Cardiac fibroblast (primary cell): ENCODE measurements at regions not wholly inside any gene's neighbourhood (a gene's known extent, or its start where the extent isn't known, plus 50 kb on each side); places are given as distances from the start of the nearest gene placed in this dataset.

Experiments used
- DNase-seq, 2 donors: peaks; one replicate each; pipeline versions ENCODE4 v3.0.0 to v3.0.0-alpha.2; 2010; ENCODE audit warnings: low read depth in 2 of 2
- H3K4me3 ChIP-seq, 2 donors: replicated peaks in 1 of 2; 1 replicate in 1 of 2; 2 replicates in 1 of 2; pipeline ENCODE4 v1.5.1; 2011; ENCODE audit warnings: low read depth in 2 of 2, low read length in 2 of 2, mild to moderate bottlenecking in 2 of 2, moderate library complexity in 1 of 2
- TF ChIP-seq, protein P1 (sequence below): IDR thresholded peaks from one replicate; pipeline ENCODE4 v1.5.1; 2011; ENCODE audit warnings: low read depth, mild to moderate bottlenecking, low read length, inconsistent platforms

DNA sequence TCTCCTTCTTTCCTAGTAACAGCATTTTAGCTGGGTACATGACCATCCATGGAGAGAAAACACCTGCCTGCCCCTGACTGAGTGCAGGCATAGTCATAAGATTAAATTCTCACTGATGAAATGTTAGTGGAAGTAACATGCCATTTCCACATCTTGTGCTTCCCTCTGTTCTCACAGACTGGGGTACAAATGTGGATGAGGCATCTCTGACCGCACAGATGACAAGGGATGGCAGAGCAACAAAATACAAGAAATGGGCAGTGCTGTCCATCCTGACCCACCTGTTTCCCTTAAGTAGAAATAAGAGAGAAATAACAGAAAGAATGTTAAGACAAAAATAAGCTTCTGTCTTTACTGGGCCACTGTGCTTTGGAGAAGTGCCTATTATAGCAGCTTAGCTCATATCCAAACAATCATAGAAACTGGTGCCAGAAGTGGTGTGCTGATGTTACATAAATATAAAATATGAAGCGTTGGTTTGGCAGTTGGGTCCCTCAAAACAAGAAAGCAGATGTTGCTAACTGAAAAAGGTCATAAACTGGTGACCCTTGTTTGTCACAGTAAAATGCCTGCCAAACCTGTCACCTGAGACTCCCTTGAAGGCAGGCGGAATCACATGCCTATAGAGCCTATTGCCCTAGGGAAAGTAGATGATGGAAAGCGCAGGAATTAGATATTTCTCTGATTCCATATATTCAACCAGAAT lies 72.4 kb upstream of the CCDC150 start:
- DNase-seq: peak in 1 of 2 donors; percentile 12
- no peak overlapping the region for H3K4me3 ChIP-seq
- TF ChIP-seq, protein P1, sequence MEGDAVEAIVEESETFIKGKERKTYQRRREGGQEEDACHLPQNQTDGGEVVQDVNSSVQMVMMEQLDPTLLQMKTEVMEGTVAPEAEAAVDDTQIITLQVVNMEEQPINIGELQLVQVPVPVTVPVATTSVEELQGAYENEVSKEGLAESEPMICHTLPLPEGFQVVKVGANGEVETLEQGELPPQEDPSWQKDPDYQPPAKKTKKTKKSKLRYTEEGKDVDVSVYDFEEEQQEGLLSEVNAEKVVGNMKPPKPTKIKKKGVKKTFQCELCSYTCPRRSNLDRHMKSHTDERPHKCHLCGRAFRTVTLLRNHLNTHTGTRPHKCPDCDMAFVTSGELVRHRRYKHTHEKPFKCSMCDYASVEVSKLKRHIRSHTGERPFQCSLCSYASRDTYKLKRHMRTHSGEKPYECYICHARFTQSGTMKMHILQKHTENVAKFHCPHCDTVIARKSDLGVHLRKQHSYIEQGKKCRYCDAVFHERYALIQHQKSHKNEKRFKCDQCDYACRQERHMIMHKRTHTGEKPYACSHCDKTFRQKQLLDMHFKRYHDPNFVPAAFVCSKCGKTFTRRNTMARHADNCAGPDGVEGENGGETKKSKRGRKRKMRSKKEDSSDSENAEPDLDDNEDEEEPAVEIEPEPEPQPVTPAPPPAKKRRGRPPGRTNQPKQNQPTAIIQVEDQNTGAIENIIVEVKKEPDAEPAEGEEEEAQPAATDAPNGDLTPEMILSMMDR: no peak

DNA sequence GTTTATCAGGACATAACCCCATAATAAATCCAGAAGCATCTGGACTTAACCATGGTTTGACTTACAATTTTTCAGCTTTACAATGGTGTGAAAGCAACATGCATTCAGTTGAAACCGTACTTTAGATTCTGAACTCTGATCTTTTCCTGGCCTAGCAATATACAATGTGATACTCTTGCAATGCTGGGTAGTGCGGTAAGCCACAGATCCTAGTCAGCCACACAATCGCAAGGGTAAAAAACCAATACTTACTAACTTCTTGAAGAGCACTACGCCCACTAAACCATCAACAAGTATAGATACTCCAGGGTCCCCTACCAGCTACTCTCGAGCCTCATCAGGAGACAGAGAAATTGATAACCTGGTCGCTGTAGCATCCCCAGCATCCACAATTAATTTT lies 71.0 kb upstream of the CCDC150 start:
- no peak for DNase-seq
- TF ChIP-seq, protein P1: no peak
- H3K4me3 ChIP-seq: no peak overlapping the region

DNA sequence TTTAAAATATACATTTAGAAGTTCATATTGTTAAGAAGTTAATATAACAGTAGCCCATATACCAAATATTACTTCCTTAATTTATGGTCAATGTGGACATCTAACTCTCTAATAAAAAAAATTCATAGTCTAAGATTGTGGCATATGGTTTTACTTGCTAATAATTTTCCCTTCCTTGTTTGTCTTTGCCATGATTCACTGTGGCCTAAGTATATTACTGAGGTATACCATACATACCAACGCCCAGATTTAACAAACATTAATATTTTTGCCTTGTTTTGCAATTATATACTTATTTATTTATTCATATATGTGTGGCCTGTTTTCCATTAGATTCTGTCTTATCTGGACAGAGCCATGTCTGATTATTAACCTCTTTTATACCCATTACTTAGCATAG lies 54.6 kb upstream of the CCDC150 start:
- TF ChIP-seq, protein P1: no peak
- DNase-seq: no peak
- no peak overlapping the region for H3K4me3 ChIP-seq

DNA sequence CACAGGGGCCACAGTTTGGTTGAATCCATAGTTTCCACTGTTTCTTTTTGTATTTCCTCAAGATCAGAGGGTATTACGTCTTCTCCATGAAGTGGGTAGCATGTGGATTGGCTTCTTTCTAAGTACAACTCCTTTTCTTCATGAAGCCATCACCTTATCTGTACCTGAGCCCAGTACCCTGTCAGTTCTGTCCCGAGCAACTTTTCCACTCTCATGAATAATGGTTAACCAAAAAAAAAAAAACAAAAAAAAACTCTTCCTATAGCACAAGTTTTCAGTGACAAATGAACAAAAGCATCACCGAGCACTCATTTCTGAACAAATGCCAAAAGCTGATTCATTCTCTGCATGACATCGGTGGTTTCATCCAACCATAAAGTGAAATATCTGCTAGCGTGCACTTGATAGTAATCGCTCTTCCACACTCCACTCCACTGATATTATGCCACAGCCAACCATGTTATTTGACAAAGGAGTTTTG lies 53.0 kb upstream of the CCDC150 start:
- peak; percentile 64 to 87 for DNase-seq

DNA sequence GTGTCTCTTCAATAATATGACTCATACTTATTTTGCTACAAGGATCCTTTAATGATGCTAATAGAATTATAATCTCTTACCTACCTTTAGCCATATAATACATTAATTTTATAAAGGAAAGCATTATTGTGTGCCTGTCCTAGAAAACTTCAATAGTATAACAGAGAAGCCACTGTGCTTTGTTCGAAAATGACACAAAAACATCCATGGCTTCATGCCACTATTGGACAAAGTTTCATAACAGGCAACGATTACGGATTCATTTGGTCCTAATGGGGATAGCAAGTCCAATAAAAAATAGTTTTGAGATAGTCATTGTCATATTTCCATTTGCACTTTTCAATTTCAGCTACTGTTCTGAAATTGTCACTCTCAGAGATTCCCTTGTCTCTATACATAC lies 52.5 kb upstream of the CCDC150 start:
- DNase-seq: no peak
- H3K4me3 ChIP-seq: no peak overlapping the region
- TF ChIP-seq, protein P1: no peak

More for the DNA sequence above, 53.0 kb upstream of the CCDC150 start:
- H3K4me3 ChIP-seq: no peak overlapping the region
- TF ChIP-seq, protein P1: no peak

DNA sequence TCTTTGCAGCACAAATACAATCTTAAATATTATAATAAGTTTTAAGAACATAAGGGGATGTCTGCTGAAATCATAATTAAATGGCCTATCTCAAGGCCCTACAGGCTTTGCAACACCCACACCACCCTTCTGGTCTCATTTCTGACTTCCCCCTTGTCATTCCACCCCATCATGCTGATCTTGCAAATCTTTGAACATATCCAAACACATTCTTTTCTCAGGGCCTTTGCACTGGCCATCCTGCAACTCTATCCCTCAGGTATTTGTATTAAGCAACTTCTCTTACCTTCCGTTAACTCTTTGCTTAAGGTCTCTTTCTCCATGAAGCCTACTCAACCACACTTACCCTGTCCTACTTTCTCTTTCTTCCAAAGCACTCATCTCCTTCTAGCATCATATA lies 51.8 kb upstream of the CCDC150 start:
- no peak overlapping the region for H3K4me3 ChIP-seq
- TF ChIP-seq, protein P1: no peak
- no peak for DNase-seq

DNA sequence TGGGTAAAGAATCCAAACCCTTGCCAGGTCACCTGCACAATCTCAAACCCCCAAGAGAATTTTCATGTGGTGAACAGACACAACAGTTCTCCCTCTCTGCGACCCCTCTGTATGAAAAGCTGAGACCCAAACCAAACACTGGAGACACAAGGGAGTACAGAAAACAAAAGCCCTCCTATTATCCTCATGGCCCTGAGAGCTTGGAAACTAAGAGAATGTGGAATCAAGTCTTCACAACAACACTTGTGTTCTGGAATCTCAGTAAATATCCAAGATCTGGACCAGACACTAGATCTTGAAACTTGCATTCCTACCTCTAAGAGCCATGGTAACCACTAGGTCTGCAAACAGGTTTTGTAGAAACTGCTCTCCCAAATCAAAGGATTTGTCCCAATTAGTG lies 50.1 kb upstream of the CCDC150 start:
- TF ChIP-seq, protein P1: no peak
- no peak for DNase-seq
- H3K4me3 ChIP-seq: no peak overlapping the region
